Skeletal muscle cell (primary cell): ENCODE measurements at regions not wholly inside any gene's neighbourhood (a gene's known extent, or its start where the extent isn't known, plus 50 kb on each side); places are given as distances from the start of the nearest gene placed in this dataset.
"Not testable (repeated sequence)": the region's sequence is repeated elsewhere in the genome, so short reads cannot be mapped to it uniquely, and the experiment has no call there.

Experiments used
- DNase-seq: peaks from one replicate; pipeline ENCODE4 v3.0.0-alpha.2; 2010; ENCODE audit warnings: low read depth
- H3K4me3 ChIP-seq: 2 replicates; pipeline ENCODE4 v1.5.1; 2011; ENCODE audit warnings: low read depth, mild to moderate bottlenecking, control low read depth, low read length, moderate library complexity

GRCh38 chr5:60546207-60546606, 153.8 kb downstream of the DEPDC1B start:
- no peak overlapping the region for H3K4me3 ChIP-seq
- DNase-seq: no peak

GRCh38 chr5:60545551-60545950, 154.4 kb downstream of the DEPDC1B start:
- no peak for DNase-seq
- H3K4me3 ChIP-seq: no peak overlapping the region

- no peak for DNase-seq
- no peak overlapping the region for H3K4me3 ChIP-seq
Observed at GRCh38 chr5:60544142-60544541, 155.8 kb downstream of the DEPDC1B start.

GRCh38 chr5:60541980-60542379, 158.0 kb downstream of the DEPDC1B start:
- peak; percentile 69 for DNase-seq
- H3K4me3 ChIP-seq: no peak overlapping the region

GRCh38 chr5:60540856-60541805, 158.8 kb downstream of the DEPDC1B start:
- no peak overlapping the region for H3K4me3 ChIP-seq
- peak; percentile 78 for DNase-seq

- DNase-seq: peak; percentile 54
- H3K4me3 ChIP-seq: no peak overlapping the region
Observed at GRCh38 chr5:60538955-60539866, 160.8 kb downstream of the DEPDC1B start.

- H3K4me3 ChIP-seq: no peak overlapping the region
- DNase-seq: no peak
Observed at GRCh38 chr5:60538426-60538825, 161.5 kb downstream of the DEPDC1B start.

- no peak overlapping the region for H3K4me3 ChIP-seq
- DNase-seq: no peak
Observed at GRCh38 chr5:60535951-60536350, 164.0 kb downstream of the DEPDC1B start.

- DNase-seq: no peak
- H3K4me3 ChIP-seq: no peak overlapping the region
Observed at GRCh38 chr5:60535198-60535597, 164.8 kb downstream of the DEPDC1B start.

GRCh38 chr5:60533789-60534188, 166.2 kb downstream of the DEPDC1B start:
- no peak for DNase-seq
- H3K4me3 ChIP-seq: no peak overlapping the region

- not testable (repeated sequence) for DNase-seq, H3K4me3 ChIP-seq
Observed at GRCh38 chr5:60532796-60533195, 167.2 kb downstream of the DEPDC1B start.

- not testable (repeated sequence) for DNase-seq, H3K4me3 ChIP-seq
Observed at GRCh38 chr5:60530144-60530848, 169.7 kb downstream of the DEPDC1B start.

GRCh38 chr5:60529001-60529400, 171.0 kb downstream of the DEPDC1B start:
- no peak for DNase-seq

GRCh38 chr5:60527072-60527471, 172.9 kb downstream of the DEPDC1B start:
- DNase-seq: no peak
- no peak overlapping the region for H3K4me3 ChIP-seq

More at GRCh38 chr5:60529001-60529400, 171.0 kb downstream of the DEPDC1B start:
- H3K4me3 ChIP-seq: no peak overlapping the region

- no peak overlapping the region for H3K4me3 ChIP-seq
- no peak for DNase-seq
Observed at GRCh38 chr5:60526336-60526875, 173.6 kb downstream of the DEPDC1B start.

GRCh38 chr5:60522292-60522905, 177.6 kb downstream of the DEPDC1B start:
- peak; percentile 52 for DNase-seq
- no peak overlapping the region for H3K4me3 ChIP-seq

- H3K4me3 ChIP-seq: no peak overlapping the region
- DNase-seq: no peak
Observed at GRCh38 chr5:60521376-60522291, 178.3 kb downstream of the DEPDC1B start.
